Body of pancreas (tissue), 4 donors: ENCODE measurements at regions not wholly inside any gene's neighbourhood (a gene's known extent, or its start where the extent isn't known, plus 50 kb on each side); places are given as distances from the start of the nearest gene placed in this dataset.
"Not testable (repeated sequence)": the region's sequence is repeated elsewhere in the genome, so short reads cannot be mapped to it uniquely, and the experiment has no call there.

Experiments
- ATAC-seq: fragments of 150-250 bp; one replicate; pipeline ENCODE4 v1.9.1; 2016
- DNase-seq, 4 donors: peaks; one replicate each; pipeline ENCODE4 v3.0.0-alpha.2; 2019
- H3K27ac ChIP-seq, 4 donors: fragments of 200-600 bp; sonication (generic); 1 replicate in 3 of 4; 2 replicates in 1 of 4; pipeline versions ENCODE4 v1.5.1 to v1.6.1; 2016 to 2019; ENCODE audit warnings: mild to moderate bottlenecking in 1 of 4, mixed read lengths in 1 of 4, moderate library complexity in 1 of 4
- H3K27me3 ChIP-seq, 2 donors: fragments of 200-600 bp; sonication (generic); one replicate each; pipeline ENCODE4 v1.6.0; 2016; ENCODE audit warnings: mild to moderate bottlenecking in 1 of 2
- H3K36me3 ChIP-seq, 2 donors: fragments of 200-600 bp; sonication (generic); replicated peaks in 1 of 2; 2 replicates each; pipeline ENCODE4 v1.5.1; 2016; ENCODE audit warnings: low read depth in 2 of 2; ENCODE audit not compliant: insufficient read depth in 1 of 2
- H3K4me1 ChIP-seq: fragments of 200-600 bp; sonication (generic); one replicate; pipeline ENCODE4 v1.6.0; 2016
- H3K4me3 ChIP-seq, 2 donors: fragments of 200-600 bp; sonication (generic); 1 replicate in 1 of 2; 2 replicates in 1 of 2; pipeline ENCODE4 v1.5.1; 2016 to 2019
- H3K9me3 ChIP-seq, 3 donors: fragments of 200-600 bp; sonication (generic); 1 replicate in 2 of 3; 2 replicates in 1 of 3; pipeline ENCODE4 v1.5.1; 2016
- POLR2A ChIP-seq, 3 donors: fragments of 450-650 bp; IDR thresholded peaks; one replicate each; pipeline ENCODE4 v1.6.1; 2016; ENCODE audit warnings: antibody characterized with exemption in 3 of 3, mild to moderate bottlenecking in 2 of 3
- WGBS, 2 donors: methylation state at CpG; one replicate each; pipeline ENCODE4 v1.1.5; 2017; 5-methylcytosine and 5-hydroxymethylcytosine counted together
- intact Hi-C: fragments of 100-400 bp; cut with DNase I; formaldehyde crosslinking; loops from one replicate; pipeline ENCODE4 v1.15.1; 2023
- TF ChIP-seq, protein P1 (sequence below), 7 experiments: fragments of 450-650 bp in 4 of 7; fragments of 200-600 bp in 3 of 7; sonication (generic) in 3 of 7; IDR thresholded peaks; one replicate each; pipeline ENCODE4 v1.5.1; 2016 to 2019; ENCODE audit warnings: antibody characterized with exemption in 7 of 7

DNA sequence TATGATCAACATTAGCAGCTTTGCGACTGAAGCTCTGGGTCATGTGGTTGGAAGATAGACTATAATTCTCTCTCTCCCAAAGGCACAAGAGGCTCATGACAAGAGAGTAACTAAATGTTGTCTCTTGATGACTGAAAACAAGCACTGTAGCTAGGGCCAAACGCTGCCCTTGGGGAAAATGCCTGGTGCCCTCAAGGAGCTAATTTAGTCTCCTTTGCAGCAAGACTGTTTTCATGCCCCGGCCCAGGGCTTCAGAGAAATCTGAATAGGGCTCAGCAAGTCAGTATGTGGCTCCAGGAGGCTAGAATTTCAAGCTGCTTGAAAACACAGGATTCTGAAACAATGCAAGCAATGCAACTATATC lies 411.9 kb downstream of the GPAT3 start:
- ATAC-seq = no peak
- no peaks in the 10 kb centered on the region for H3K27me3 ChIP-seq
- no peak for DNase-seq
- 48 to 52% methylated on average over 3 of the region's 3 CpGs for WGBS, 2 donors
- TF ChIP-seq POLR2A (IDR thresholded peaks at IDR 0.05) = no peak
- TF ChIP-seq, protein P1, sequence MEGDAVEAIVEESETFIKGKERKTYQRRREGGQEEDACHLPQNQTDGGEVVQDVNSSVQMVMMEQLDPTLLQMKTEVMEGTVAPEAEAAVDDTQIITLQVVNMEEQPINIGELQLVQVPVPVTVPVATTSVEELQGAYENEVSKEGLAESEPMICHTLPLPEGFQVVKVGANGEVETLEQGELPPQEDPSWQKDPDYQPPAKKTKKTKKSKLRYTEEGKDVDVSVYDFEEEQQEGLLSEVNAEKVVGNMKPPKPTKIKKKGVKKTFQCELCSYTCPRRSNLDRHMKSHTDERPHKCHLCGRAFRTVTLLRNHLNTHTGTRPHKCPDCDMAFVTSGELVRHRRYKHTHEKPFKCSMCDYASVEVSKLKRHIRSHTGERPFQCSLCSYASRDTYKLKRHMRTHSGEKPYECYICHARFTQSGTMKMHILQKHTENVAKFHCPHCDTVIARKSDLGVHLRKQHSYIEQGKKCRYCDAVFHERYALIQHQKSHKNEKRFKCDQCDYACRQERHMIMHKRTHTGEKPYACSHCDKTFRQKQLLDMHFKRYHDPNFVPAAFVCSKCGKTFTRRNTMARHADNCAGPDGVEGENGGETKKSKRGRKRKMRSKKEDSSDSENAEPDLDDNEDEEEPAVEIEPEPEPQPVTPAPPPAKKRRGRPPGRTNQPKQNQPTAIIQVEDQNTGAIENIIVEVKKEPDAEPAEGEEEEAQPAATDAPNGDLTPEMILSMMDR (IDR thresholded peaks at IDR 0.05) = no peak
- H3K4me3 ChIP-seq = no peak overlapping the region
- no peaks in the 10 kb centered on the region for H3K9me3 ChIP-seq
- intact Hi-C loops = no loop called here
- H3K36me3 ChIP-seq = no peaks in the 10 kb centered on the region
- H3K4me1 ChIP-seq = no peaks in the 10 kb centered on the region
- H3K27ac ChIP-seq = no peak overlapping the region

DNA sequence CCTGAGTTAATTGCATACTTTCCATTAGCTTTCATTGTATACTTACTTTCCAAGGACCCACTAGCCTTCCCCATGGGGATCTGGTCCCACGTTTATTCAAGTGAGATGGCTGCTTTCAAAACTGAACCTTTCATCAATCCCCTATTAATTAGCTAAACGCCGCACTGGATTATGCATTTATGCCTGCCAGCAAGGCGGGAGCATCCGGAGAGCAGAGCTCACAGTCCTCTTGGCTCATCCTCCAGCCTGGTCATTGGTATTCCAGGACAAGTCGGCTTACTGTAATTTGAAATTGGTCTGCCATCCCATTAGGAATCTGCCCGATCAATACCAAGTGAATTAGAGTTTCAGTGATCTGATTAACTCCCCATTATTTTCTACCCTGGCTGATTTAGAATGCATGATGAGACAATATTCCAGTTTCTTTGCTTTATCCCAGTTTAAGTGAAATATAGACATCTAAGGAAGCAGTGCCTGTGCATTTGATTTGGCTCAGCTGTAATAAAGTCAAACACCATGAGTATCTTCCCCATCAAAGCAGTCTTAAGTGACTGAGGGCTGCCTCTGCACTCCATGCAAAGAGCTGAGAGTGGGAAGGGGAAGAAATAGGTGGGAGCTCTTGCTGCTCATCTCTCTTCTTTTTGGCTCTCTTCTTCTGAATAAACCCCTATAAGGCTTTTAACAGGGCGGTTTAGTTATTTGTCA lies 411.4 kb downstream of the GPAT3 start:
- Histone ChIP-seq H3K27ac (no peak overlapping the region), H3K36me3 (no peaks in the 10 kb centered on the region), H3K4me3 (no peak overlapping the region), H3K9me3 (no peaks in the 10 kb centered on the region), H3K27me3 (no peaks in the 10 kb centered on the region), H3K4me1 (no peaks in the 10 kb centered on the region)
- ATAC-seq (no peak), DNase-seq (no peak)
- WGBS, 2 donors = 68 to 72% methylated on average over 8 of the region's 8 CpGs
- no peak for TF ChIP-seq POLR2A (IDR thresholded peaks at IDR 0.05)
- TF ChIP-seq, protein P1 (IDR thresholded peaks at IDR 0.05) = no peak
- intact Hi-C loops = no loop called here

DNA sequence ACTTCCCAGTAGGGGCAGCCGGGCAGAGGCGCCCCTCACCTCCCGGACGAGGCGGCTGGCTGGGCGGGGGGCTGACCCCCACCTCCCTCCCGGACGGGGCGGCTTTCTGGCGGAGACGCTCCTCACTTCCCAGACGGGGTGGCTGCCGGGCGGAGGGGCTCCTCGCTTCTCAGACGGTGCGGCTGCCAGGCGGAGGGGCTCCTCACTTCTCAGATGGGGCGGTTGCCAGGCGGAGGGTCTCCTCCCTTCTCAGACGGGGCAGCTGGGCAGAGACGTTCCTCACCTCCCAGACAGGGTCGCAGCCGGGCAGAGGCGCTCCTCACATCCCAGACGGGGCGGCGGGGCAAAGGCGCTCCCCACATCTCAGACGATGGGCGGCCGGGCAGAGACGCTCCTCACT lies 407.8 kb downstream of the GPAT3 start:
- H3K36me3 ChIP-seq, ATAC-seq, H3K4me3 ChIP-seq, H3K9me3 ChIP-seq, H3K27me3 ChIP-seq, H3K4me1 ChIP-seq, H3K27ac ChIP-seq, DNase-seq, intact Hi-C loops: not testable (repeated sequence)
- WGBS, 2 donors = 90 to 93% methylated on average over 4 to 21 of the region's 33 CpGs

DNA sequence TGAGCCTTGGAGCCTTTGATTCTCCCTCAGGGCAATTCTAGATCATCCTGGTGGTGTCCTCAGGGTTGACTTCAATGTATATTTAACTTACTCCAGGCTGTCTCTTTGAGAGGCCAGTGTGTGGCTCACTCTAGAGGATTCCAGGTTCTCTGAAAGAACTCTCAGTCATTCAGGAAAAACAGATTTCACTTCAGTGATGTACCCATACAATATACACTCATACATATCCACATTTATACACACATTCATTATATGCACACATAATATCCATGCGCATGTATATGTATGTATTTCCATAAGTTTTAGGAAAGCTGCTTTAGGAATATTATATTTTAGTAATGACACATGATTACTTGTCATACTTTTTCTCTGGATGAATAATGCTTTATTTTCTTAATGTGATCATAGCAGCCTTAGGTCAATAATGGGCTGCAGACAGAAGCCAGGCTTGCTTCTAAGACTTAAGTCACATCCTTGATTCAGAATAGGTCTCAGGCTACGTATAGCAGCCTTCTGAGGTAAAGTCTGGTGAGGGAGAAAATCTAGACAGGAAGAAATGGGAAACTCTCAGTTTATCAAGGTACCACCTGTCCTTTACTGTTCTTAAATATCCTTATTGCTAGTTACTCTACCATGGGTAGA lies 397.0 kb downstream of the GPAT3 start:
- 78 to 82% methylated on average over 2 of the region's 2 CpGs for WGBS, 2 donors
- ATAC-seq (no peak), DNase-seq (no peak)
- H3K27me3 ChIP-seq = no peaks in the 10 kb centered on the region
- no peak for TF ChIP-seq POLR2A (IDR thresholded peaks at IDR 0.05)
- TF ChIP-seq, protein P1 (IDR thresholded peaks at IDR 0.05) = no peak
- H3K9me3 ChIP-seq = no peaks in the 10 kb centered on the region
- no peak overlapping the region for H3K4me3 ChIP-seq
- H3K4me1 ChIP-seq = no peaks in the 10 kb centered on the region
- H3K27ac ChIP-seq = no peak overlapping the region
- intact Hi-C loops = no loop called here
- no peaks in the 10 kb centered on the region for H3K36me3 ChIP-seq

DNA sequence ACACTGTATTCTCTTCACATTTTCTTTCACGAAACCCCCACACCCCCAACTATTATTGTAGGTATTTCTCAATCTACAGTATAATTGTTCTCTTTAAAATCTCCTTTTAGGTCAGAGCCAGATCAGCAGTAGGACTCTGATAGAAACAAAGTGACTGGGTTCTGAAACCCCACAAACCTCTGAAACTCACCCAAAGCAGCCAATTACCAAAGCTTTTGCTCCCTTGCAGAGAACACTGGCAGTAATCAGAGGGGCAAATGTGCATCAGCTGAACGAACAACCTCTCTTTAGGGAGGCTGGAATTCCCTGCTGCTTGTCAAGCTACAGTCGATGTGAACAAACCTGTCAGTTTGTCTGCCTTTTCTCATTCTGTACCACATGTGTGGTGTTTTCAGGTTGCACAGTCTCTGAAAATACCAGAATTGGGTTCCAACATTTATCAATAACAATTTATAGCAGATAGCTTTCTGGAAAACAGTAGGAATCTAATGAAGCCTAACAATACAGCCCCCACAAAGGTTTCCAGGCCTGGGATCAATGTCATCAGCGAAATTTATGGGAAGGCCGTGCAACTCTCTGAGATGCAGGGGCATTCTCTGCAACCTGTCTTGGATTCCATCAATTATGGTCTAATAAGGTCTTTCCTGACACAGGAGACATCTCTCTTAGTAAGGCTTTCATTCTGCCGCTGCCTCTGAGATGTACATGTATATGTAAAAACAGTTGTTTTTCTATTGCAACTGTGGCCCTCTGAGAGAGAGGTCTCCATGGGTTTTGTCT lies 395.9 kb downstream of the GPAT3 start:
- no peak for ATAC-seq

More for the DNA sequence above, 395.9 kb downstream of the GPAT3 start:
- no peak for TF ChIP-seq POLR2A (IDR thresholded peaks at IDR 0.05)
- TF ChIP-seq, protein P1 (IDR thresholded peaks at IDR 0.05) = no peak
- Histone ChIP-seq H3K4me3 (no peak overlapping the region), H3K27me3 (no peaks in the 10 kb centered on the region), H3K4me1 (no peaks in the 10 kb centered on the region), H3K27ac (no peak overlapping the region), H3K9me3 (no peaks in the 10 kb centered on the region), H3K36me3 (no peaks in the 10 kb centered on the region)
- no peak for DNase-seq
- intact Hi-C loops = no loop called here
- 56 to 65% methylated on average over 6 of the region's 6 CpGs for WGBS, 2 donors
